GM21390 (cell line): ENCODE measurements at regions not wholly inside any gene's neighbourhood (a gene's known extent, or its start where the extent isn't known, plus 50 kb on each side); places are given as distances from the start of the nearest gene placed in this dataset.

ENCODE experiments used
- ATAC-seq: cut with Tn5 transposase; IDR thresholded peaks from one replicate; pipeline ENCODE4 v1.9.1; 2021; ENCODE audit not compliant: unreplicated experiment

- ATAC-seq = no peak
Measured at GRCh38 chr6:105775095-105775494, 311.0 kb upstream of the PRDM1 start.

- peak; percentile 86 for ATAC-seq
Measured at GRCh38 chr6:105774247-105774646, 311.9 kb upstream of the PRDM1 start.

- no peak for ATAC-seq
Measured at GRCh38 chr6:105771313-105771970, 314.7 kb upstream of the PRDM1 start.

GRCh38 chr6:105769987-105770386 lies 316.1 kb upstream of the PRDM1 start:
- ATAC-seq = no peak

- no peak for ATAC-seq
Measured at GRCh38 chr6:105769197-105769596, 316.9 kb upstream of the PRDM1 start.

- ATAC-seq = no peak
Measured at GRCh38 chr6:105767541-105767940, 318.6 kb upstream of the PRDM1 start.

- no peak for ATAC-seq
Measured at GRCh38 chr6:105765239-105765638, 320.9 kb upstream of the PRDM1 start.

- ATAC-seq = no peak
Measured at GRCh38 chr6:105764315-105764714, 321.8 kb upstream of the PRDM1 start.

GRCh38 chr6:105763866-105764265 lies 322.3 kb upstream of the PRDM1 start:
- no peak for ATAC-seq

- no peak for ATAC-seq
Measured at GRCh38 chr6:105760746-105761145, 325.4 kb upstream of the PRDM1 start.

- ATAC-seq = no peak
Measured at GRCh38 chr6:105759946-105760345, 326.2 kb upstream of the PRDM1 start.

GRCh38 chr6:105759015-105759414 lies 327.1 kb upstream of the PRDM1 start:
- ATAC-seq = no peak

GRCh38 chr6:105757512-105758200 lies 328.5 kb upstream of the PRDM1 start:
- peak; percentile 97 for ATAC-seq

- no peak for ATAC-seq
Measured at GRCh38 chr6:105755885-105756284, 330.3 kb upstream of the PRDM1 start.

GRCh38 chr6:105753620-105754211 lies 332.4 kb upstream of the PRDM1 start:
- ATAC-seq = no peak

GRCh38 chr6:105753207-105753606 lies 332.9 kb upstream of the PRDM1 start:
- ATAC-seq = no peak

GRCh38 chr6:105750089-105750488 lies 336.0 kb upstream of the PRDM1 start:
- no peak for ATAC-seq

- no peak for ATAC-seq
Measured at GRCh38 chr6:105748737-105749161, 337.4 kb upstream of the PRDM1 start.

- no peak for ATAC-seq
Measured at GRCh38 chr6:105747823-105748405, 338.2 kb upstream of the PRDM1 start.

- no peak for ATAC-seq
Measured at GRCh38 chr6:105746509-105746908, 339.6 kb upstream of the PRDM1 start.

- no peak for ATAC-seq
Measured at GRCh38 chr6:105746130-105746505, 340.0 kb upstream of the PRDM1 start.
